GM19372 (cell line): ENCODE measurements at regions not wholly inside any gene's neighbourhood (a gene's known extent, or its start where the extent isn't known, plus 50 kb on each side); places are given as distances from the start of the nearest gene placed in this dataset.

Experiments used
- ATAC-seq: cut with Tn5 transposase; IDR thresholded peaks from one replicate; pipeline ENCODE4 v1.9.1; 2021; ENCODE audit warnings: mild to moderate bottlenecking, low read depth, moderate library complexity; ENCODE audit not compliant: unreplicated experiment

DNA sequence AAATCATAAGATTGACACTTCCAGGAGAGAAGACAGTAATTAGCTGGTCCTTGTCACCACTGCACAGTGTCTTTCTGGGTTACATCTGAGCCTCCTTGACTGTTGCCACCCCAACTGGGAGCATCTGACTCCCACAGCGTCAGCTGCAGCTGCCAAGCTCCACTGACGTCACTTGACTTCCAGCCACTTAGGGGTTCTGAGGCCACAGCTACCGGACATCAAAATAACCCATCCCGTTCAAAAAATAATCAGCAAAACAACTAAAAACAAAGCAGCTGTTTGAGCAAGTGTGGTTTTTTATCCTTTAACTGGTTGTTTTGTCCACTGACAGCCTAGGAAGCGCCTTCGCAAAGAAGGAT is 206.5 kb upstream of the AGAP1 start:
- ATAC-seq = no peak

DNA sequence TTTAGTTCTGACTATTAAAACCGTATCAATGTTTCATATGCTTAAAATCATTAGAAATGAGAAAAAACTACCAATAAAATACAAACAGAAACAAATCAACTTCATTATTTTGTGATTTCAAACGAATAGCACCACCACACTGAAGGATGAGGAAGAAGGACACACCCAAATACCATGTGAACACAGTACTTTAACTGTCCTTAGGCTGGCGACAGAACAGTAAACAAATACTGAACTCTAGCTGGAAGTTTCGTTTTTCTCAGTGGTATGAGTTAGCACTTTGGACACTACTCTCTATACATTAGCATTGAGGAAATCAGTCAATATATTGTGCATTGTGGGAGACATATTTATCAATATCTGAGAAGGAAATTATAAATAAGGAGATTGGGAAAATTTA is 202.4 kb upstream of the AGAP1 start:
- no peak for ATAC-seq

DNA sequence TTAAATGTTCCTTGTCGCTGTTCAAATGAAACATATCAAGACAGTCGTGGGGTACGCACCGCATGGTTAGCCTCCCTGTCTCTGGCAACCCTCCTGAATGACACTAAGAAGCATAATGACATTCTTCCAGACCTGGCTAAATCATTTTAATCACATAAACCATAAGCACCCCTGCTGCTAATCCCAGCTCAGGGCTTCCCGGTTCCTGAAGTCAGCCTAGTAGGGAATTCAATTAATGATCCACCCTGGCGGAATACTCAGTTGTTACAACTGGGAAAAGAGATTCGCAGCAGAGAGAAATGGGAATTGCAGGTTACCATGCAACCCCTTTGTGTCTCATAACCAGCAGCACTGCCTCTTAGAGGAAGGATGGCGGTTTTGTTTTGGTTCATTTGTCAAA is 200.8 kb upstream of the AGAP1 start:
- no peak for ATAC-seq

DNA sequence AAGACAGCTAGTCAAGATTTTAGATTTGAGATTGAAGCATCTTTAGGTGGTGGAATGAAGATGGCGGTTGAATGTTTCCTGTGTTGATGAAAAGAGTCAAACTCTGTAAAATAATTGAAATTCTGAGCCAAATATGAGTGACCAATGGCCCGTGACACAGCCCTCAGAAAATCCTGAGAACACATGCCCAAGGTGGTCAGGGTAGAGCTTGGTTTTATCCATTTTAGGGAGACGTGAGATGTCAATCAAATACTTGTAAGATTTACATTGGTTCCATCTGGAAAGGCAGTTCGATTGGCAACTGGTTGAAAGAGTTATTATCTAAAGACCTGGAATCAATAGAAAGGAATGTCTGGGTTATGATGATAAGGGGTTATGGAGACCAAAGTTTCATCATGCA is 198.0 kb upstream of the AGAP1 start:
- ATAC-seq = no peak

DNA sequence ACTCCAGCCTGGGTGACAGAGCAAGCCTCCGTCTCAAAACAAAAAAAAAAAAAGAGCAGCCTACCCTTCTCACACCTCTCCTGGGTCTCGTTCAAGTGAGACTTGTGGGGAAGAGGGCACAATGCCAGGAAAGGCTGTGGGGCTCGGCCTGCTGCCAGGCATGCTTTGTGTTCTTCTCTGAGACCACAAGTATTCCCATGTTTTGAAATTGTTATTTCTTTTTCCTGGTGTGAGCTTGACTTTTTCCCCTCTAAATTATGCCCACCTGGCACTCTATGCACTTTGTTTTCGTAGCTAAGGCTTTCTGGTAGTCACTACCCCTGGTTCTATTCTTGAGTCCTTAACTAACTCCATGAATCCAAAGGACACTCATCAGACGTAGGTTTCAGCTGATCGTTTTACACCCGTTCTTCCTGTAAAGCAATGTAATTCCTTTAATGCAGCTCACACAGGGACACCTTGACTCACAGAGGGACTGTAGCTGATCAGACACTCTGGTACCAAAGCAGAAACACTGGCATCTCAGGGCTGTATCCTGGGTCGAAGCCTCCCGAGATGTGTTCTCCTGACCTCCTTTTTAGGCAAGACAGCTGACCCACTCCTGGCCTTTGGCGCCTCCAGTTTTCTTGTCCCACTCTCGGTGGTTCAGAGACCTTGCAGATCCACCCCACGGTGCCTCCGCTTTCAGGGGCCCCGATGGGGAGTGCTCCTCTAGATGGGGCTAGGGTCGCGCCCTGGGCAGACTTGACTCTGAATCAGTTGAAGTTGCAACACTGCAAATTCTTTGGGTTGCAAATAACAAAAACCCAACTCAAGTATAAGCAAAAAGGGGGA is 193.3 kb upstream of the AGAP1 start:
- ATAC-seq = no peak

DNA sequence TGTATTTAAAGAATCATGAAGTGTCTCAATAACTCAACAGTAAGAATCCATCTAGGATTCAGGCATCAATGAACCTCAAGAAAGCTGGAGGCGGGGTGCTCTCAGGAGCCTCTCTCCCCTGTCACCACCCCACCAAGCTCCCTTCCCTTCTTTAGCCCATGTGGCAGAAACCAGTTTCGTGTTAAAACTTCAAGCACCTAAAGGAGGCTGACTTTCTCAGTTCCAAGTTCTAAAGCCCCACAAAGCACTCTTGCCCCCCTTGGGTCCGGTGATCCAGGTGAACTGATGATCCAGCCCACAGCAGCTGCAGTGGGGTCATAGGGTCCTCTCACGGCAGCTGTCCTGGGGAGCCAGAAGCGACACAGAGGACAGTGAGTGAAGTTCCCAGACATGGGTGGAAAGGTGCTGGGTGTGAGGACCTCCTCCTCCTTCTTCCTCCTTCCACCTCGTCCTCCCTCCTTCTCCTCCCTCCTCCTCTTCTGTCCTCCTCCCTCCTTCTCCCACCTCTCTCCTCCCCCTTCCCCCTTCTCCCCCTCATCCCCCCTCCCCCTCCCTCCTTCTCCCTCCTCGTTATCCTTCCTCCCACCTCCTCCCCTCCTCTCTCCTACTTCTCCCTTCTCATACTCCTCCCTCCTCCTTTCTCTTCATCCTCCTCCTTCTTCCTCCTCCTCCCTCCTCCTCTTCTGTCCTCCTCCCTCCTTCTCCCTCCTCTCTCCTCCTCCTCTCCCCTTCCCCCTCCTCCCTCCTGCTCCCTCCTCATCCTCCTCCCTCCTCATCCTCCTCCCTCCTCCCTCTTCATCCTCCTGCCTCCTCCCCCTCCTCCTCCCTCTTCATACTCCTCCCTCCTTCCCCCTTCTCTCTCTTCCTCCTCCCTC is 192.4 kb upstream of the AGAP1 start:
- no peak for ATAC-seq

DNA sequence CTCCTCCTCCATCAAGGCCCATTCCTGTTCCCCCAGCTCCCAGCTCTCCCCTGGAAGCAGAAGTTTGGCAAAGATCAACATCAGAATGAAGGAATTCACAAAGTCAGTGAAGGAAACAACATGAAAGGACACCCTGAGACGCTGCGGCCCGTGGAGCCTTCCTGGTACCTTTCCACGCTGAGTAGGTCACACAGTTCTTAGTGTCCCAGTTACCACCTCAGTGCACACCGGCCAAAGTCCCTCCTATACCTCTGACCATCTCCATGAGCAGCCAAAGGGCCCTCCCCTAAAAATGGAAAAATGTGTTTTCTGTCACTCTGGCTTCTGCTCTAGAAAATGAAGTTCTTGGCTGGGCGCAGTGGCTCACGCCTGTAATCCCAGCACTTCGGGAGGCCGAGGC is 191.6 kb upstream of the AGAP1 start:
- ATAC-seq = no peak

DNA sequence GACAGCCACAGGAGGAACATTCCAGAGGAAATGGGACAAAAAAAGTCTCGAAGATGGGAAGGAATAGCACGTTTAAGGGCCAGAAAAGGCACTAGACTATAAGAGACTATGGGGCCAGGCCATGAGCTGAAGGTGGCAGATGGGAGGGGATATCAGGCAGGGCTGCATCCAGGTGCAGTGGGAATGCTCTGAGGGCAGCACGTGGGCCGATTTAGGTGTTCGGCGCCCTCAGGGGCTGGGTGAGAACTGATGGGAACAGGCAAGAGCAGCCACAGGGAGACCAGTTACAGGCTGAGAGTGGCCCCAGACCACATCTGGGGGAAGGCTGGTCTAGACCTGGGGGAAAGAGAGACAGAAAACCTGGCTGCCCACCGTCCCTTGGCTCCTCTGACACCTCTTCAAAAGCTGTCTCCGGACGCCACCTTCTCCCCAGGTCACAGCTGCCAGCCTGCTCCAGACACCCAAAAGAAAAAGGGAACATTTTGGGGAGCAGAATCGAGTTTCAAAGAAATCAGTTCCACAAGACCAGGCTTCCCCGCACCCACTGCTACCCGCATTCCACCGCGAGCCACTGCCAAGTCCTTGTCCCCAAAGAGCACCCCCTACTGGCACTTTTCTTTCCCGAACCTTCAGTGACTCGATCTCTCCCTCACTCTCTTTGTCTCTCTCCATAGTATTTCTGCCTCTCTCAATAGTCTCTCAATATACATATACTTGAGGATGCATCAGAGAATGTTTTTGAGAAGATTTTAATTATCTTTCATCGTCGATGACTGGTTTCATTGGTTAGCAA is 190.1 kb upstream of the AGAP1 start:
- ATAC-seq = no peak

DNA sequence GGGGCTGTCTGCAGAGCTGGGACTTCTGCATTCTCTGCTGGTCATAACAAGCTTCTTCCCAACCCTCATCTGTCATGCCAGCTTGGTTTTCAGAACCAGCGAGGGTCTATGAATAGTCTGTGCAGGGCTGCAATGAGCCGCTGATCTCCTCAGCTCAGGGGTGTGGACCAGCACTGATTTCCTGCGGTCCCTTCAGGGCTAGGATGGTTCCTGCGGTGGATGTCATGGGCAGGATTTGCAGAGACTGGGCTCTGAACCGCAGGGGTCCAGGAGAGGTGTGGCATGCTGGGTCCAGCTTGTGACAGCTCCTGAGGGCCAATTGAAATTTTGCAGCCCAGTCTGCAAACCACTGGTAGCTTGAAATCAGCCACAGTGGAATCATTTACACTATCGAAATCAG is 188.2 kb upstream of the AGAP1 start:
- no peak for ATAC-seq

DNA sequence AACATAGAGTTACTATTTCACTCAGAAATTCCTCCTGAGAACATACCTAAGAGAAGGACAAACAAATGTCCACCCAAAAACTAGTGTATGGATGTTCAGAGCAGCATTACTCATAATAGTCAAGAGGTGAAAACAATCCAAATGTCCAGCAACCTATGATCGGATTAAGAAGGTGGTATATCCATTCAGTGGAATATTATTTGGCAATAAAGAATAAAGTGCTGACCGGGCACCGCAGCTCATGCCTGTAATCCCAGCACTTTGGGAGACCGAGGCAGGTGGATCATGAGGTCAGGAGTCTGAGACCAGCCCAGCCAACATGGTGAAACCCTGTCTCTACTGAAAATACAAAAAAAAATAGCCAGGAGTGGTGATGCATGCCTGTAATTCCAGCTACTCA is 182.8 kb upstream of the AGAP1 start:
- ATAC-seq = no peak

DNA sequence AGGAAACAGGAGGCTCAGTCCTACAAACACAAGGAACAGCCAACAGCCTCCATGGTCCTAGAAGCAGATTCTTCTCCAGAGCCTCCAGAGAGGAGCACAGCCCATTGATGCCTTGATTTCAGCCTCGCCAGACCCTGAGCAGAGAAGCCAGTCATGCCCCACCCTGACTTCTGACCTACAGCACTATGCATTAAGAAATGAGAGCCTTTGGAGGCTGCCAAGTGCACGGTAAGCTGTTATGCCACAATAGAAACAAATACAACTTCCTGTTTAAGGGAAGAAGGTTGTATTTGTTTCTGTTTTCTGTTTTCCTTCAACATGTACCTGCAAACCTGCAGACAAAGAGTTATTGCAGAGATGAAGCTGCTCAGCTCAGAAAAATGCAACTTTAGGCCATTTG is 181.3 kb upstream of the AGAP1 start:
- ATAC-seq = no peak

DNA sequence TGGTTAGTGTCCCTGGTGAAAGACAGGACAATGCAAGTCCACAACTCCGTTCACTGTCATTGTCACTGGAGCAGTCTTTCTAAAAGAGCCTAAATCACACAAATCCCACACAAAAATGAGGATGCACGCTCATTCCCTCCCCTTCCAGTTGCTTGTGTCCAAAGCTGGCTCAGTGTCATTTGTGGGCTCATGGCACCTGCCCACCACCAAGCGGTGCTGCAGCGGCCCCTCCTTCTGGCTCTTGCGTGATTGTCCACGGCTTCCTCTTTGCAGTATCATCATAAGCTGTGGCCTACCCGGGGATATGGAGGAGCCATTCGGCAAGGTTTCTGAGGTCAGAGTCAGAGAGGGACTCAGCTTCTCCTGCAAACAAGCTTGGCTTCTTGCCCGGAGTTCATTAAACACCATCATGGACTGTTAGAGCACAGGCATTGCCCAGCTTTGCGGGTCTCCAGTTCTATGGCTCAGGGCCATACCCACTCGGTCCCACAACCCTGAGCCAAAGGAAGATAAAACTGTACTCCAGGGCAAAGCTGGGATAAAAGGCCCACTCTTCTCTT is 179.4 kb upstream of the AGAP1 start:
- no peak for ATAC-seq

DNA sequence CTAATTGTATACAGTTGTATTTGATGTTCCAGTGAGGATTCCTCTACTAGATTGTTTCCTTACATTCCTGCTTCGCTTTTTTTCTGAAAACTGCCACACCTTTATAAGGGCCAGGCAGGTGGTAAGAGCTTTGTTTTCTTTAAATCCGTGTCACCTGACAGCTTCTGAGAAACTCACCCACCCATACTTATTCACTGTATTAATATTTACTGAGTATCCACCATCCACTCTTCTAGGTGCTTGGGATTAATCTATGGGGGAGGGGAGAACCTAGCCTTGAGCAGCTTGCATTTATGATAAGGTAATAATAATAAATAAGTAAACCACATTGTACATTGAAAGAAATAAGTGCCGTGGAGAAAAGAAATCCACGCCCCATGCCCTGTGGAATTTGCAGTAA is 174.7 kb upstream of the AGAP1 start:
- no peak for ATAC-seq

DNA sequence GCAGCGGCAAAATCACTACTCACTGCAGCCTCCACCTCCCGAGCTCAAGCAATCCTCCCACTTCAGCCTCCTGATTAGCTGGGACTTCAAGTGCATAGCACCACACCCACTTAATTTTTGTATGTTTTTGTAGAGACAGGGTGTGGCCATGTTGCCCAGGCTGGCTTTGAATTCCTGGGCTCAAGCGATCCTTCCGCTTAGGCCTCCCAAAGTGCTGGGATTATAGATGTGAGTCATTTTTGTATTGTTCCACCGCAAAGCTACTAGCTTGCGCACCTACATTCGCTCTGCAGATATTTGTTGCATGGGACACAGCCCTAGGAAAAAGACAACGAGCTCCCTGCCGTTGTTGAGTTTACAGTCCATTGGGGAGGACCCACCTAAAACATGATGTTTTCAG is 173.5 kb upstream of the AGAP1 start:
- no peak for ATAC-seq

DNA sequence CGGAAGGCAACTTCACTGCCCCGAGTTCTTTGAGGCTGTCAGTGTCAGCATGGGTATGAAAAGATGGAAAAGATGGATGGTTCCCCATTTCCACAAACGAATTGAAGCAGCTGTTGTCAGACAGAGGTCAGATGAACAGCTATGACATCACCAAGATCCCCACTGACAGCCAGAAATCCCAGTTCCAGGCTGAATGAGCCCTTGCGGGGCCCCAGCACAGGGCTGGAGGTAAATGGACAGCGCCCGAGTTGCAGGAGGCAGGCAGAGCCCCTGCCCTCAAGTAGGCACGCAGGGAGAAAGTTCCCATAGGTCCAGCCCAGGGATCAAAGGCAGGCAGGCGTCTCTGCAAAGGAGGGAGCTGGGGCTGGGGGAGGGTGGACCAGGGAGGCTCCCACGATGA is 169.5 kb upstream of the AGAP1 start:
- no peak for ATAC-seq

DNA sequence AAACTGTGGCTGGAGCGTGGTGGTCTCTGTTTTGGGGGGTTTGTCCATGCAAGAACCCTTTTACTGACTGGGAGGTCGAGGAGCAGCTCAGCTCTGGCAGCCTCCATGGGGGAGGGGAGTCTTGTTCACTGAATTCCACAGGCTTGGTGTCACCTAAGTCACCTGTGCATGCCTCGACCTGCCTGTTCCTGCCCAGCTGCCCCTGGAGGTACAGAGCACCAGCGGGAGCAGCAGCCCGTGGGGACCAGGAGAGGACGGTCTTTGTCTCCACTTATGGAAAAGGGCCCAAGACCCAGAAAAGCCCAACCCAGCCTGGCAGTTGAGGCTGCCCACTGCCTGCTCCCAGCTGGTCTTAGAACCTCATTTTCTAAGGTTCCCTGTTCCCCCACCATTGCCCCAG is 168.7 kb upstream of the AGAP1 start:
- ATAC-seq = no peak

DNA sequence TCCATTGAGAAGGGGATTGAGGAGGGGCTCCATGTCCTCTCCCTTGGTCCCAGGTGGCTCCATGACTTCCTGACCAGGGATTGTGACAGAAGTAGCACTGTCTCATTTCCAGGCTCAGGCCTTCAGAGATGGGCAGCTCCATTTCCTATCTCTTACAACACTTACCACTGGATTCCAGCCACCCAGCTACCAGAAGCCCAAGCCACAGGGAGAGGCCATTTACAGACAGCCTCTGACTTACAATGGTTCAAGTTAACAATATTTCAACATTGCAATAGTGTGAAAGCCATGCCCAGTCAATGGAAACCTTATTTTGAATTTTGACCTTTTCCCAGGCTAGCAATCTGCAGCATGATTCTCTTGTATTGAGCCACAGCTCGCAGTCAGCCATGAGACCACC is 164.9 kb upstream of the AGAP1 start:
- ATAC-seq = no peak

DNA sequence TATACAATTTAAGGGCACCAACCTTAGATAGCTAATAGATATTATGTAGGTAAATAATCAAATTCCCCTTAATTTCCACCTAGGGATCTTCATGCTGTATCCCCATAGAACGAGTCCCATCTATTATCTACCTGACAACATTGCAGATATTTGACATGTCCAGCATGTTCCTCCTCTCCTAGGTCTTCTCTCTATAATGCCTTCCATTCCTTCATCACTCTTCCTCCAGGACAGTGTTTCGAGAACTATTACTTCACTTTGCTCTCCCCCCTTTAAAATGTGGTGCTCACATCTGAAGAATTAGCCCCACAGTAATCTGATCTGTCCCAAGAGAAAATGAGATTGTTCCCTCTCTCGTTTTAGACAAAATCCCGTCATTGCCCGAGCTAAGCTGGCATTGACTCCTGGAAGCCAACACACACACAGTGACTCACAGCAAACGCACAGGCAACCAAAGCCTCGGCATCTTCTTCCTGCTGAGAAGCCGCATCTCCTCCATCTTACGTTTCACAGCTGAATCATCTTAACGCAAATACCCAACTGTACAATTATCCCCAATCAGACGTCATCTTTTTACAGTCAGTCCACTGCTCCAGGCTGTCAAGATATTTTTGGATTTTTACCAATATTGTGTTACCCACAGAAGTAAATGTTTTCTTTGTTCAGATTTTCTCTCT is 162.9 kb upstream of the AGAP1 start:
- ATAC-seq = no peak

DNA sequence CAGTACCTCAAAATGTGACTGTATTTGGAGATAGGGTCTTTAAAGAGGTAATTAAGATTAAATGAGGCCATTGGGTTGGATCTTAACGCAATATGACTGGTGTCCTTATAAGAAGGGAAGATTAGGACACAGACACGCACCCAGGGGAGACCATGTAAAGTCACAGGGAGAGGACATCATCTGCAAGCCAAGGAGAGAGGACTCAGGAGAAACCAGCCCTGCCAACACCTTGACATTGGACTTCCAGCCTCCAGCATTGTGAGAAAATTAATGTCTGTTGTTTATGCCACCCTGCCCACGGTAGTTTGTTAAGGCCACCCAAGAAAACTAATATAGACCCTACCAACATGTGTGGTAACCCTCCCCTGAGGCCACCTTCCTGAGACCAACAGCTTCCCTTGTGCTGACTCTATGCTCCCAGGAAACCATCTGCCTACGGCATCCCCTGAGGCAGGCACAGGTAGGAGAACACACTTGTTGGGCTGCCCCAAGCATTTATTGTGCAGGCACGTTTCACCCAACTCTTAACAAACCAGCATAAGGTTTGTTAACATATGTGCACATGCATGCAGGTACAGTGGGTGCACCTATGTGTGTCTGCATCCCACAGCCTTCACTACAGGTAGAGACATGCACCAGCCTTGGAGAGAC is 161.5 kb upstream of the AGAP1 start:
- no peak for ATAC-seq

DNA sequence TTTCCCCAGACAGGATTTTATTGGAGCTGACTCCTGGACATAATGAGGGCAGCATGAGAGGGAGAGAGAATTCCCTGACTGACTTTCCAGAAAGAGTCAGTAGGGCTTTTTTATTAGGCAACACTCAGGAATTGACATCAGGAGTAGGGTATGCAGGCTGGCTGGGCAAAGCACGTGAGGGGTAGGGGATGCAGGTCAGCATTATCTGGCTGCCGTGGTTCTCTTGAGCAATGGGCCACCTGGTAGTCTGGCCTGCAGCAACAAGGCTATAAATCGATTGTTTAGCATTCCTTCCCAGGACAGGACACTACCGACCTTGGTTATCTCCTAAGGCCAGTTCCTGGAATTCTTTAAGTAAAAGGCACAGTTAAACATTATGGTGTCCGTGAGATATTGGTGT is 160.8 kb upstream of the AGAP1 start:
- no peak for ATAC-seq
